CD4-positive, alpha-beta T cell treated with Interleukin-17A for 4 hours (primary cell): ENCODE measurements at regions not wholly inside any gene's neighbourhood (a gene's known extent, or its start where the extent isn't known, plus 50 kb on each side); places are given as distances from the start of the nearest gene placed in this dataset.
"Not testable (repeated sequence)": the region's sequence is repeated elsewhere in the genome, so short reads cannot be mapped to it uniquely, and the experiment has no call there.

Experiments
- DNase-seq: peaks from one replicate; pipeline ENCODE4 v3.0.0-alpha.2; 2020; ENCODE audit warnings: mixed read lengths

GRCh38 chr1:149841597-149842238, 57.6 kb upstream of the BOLA1 start:
- not testable (repeated sequence) for DNase-seq

GRCh38 chr1:149842458-149843064, 56.8 kb upstream of the BOLA1 start:
- DNase-seq: not testable (repeated sequence)

GRCh38 chr1:149843431-149844041, 55.8 kb upstream of the BOLA1 start:
- no peak for DNase-seq

- DNase-seq: peak; percentile 36
These were observed 55.3 kb upstream of the BOLA1 start for GRCh38 chr1:149844101-149844500.

- DNase-seq: no peak
These were observed 54.6 kb upstream of the BOLA1 start for GRCh38 chr1:149844650-149845255.

- no peak for DNase-seq
These were observed 54.0 kb upstream of the BOLA1 start for GRCh38 chr1:149845416-149845815.

- DNase-seq: no peak
These were observed 53.3 kb upstream of the BOLA1 start for GRCh38 chr1:149846042-149846441.

GRCh38 chr1:149846593-149847466, 52.5 kb upstream of the BOLA1 start:
- DNase-seq: no peak

GRCh38 chr1:149848340-149849110, 50.8 kb upstream of the BOLA1 start:
- DNase-seq: no peak

- no peak for DNase-seq
These were observed 50.0 kb upstream of the BOLA1 start for GRCh38 chr1:149849111-149849946.
